Lung (tissue), 11 donors: ENCODE measurements at regions not wholly inside any gene's neighbourhood (a gene's known extent, or its start where the extent isn't known, plus 50 kb on each side); places are given as distances from the start of the nearest gene placed in this dataset.

Experiments
- ATAC-seq: fragments of 200-7000 bp; cut with Tn5 transposase; one replicate; pipeline ENCODE4 v1.9.1; 2020; ENCODE audit warnings: moderate number of reproducible peaks; ENCODE audit not compliant: insufficient read depth, low FRiP score
- DNase-seq, 3 donors: peaks; one replicate each; pipeline ENCODE4 v3.0.0-alpha.2; 2013 to 2017
- H3K27ac ChIP-seq, 2 donors: one replicate each; pipeline ENCODE4 v1.5.1; 2013; ENCODE audit warnings: mild to moderate bottlenecking in 2 of 2, moderate library complexity in 2 of 2, control low read depth in 1 of 2, inconsistent platforms in 1 of 2, low read depth in 1 of 2, low read length in 1 of 2
- H3K27me3 ChIP-seq, 3 donors: one replicate each; pipeline ENCODE4 v1.5.1; 2013; ENCODE audit warnings: low read length in 2 of 3; ENCODE audit not compliant: control insufficient read depth in 3 of 3, insufficient read depth in 3 of 3
- H3K36me3 ChIP-seq, 4 donors: one replicate each; pipeline ENCODE4 v1.5.1; 2013; ENCODE audit warnings: low read length in 4 of 4, mild to moderate bottlenecking in 1 of 4, moderate library complexity in 1 of 4; ENCODE audit not compliant: control insufficient read depth in 4 of 4, insufficient read depth in 4 of 4
- H3K4me1 ChIP-seq, 5 donors: one replicate each; pipeline ENCODE4 v1.5.1; 2013; ENCODE audit warnings: low read length in 5 of 5, mild to moderate bottlenecking in 2 of 5, moderate library complexity in 1 of 5; ENCODE audit not compliant: control insufficient read depth in 5 of 5, insufficient read depth in 5 of 5
- H3K4me3 ChIP-seq: one replicate; pipeline ENCODE4 v1.5.1; 2013; ENCODE audit warnings: mild to moderate bottlenecking, control low read depth, moderate library complexity
- H3K9ac ChIP-seq, 2 donors: one replicate each; pipeline ENCODE4 v1.5.1; 2013; ENCODE audit warnings: low read length in 2 of 2, control low read depth in 1 of 2; ENCODE audit not compliant: insufficient read depth in 1 of 2
- H3K9me3 ChIP-seq, 4 donors: one replicate each; pipeline ENCODE4 v1.5.1; 2013; ENCODE audit warnings: low read length in 3 of 4, mild to moderate bottlenecking in 1 of 4, moderate library complexity in 1 of 4; ENCODE audit not compliant: control insufficient read depth in 4 of 4, insufficient read depth in 3 of 4
- WGBS, 2 donors: extraction: QIAGEN DNeasy Blood & Tissue Kit; methylation state at CpG; one replicate each; pipeline ENCODE4 v1.1.7; 2013; 5-methylcytosine and 5-hydroxymethylcytosine counted together
- TF ChIP-seq, protein P1 (sequence below): IDR thresholded peaks from 2 replicates; pipeline ENCODE4 v1.5.1; 2012; ENCODE audit warnings: mild to moderate bottlenecking; ENCODE audit errors: control extremely low read depth, extremely low read depth
- donor health status: control.
- donor health status: control.
- donor health status: Bipolar disorder and iron deficiency.
- donor health status: healthy.
- donor health status: DM: yes; HTN: yes; CAD: no.

- H3K27me3 ChIP-seq: no peaks in the 10 kb centered on the region
- H3K4me1 ChIP-seq: peaks cover 0 to 66% (median 28%) of the 10 kb centered on the region in 5 donors
- no peak overlapping the region for H3K9ac ChIP-seq
- no peaks in the 10 kb centered on the region for H3K36me3 ChIP-seq
- H3K9me3 ChIP-seq: peaks cover 0 to 5% (median 3%) of the 10 kb centered on the region in 4 donors
- DNase-seq (peak; percentile 77 to 90 (median 77)), ATAC-seq (peak; percentile 62)
- H3K4me3 ChIP-seq: no peak overlapping the region
- 33 to 48% methylated on average over 15 of the region's 15 CpGs for WGBS, 2 donors
- TF ChIP-seq, protein P1, sequence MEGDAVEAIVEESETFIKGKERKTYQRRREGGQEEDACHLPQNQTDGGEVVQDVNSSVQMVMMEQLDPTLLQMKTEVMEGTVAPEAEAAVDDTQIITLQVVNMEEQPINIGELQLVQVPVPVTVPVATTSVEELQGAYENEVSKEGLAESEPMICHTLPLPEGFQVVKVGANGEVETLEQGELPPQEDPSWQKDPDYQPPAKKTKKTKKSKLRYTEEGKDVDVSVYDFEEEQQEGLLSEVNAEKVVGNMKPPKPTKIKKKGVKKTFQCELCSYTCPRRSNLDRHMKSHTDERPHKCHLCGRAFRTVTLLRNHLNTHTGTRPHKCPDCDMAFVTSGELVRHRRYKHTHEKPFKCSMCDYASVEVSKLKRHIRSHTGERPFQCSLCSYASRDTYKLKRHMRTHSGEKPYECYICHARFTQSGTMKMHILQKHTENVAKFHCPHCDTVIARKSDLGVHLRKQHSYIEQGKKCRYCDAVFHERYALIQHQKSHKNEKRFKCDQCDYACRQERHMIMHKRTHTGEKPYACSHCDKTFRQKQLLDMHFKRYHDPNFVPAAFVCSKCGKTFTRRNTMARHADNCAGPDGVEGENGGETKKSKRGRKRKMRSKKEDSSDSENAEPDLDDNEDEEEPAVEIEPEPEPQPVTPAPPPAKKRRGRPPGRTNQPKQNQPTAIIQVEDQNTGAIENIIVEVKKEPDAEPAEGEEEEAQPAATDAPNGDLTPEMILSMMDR: no peak
- H3K27ac ChIP-seq: peak overlapping the region in 1 of 2 donors; percentile 86
Measured at GRCh38 chr2:8534729-8535468, 147.0 kb upstream of the ID2 start.

DNA sequence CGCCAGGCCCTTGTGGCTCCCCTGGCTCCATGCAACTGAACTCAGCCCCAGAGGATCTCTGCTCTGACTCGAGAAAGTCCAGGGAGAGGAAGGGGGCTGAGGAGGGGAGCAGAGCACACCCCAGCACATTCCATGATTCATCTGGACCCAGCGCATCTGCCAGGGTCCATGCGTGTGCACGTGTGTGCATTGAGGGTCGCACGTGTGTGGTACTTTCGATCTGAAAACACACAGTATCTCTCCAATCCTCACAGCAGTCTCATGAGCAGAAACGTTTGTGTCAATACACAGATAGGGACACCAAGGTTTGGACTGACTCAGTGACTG lies 146.4 kb upstream of the ID2 start:
- Histone ChIP-seq H3K36me3 (no peaks in the 10 kb centered on the region), H3K9me3 (peaks cover 0 to 5% (median 3%) of the 10 kb centered on the region in 4 donors), H3K4me1 (peaks cover 0 to 71% (median 32%) of the 10 kb centered on the region in 5 donors), H3K4me3 (no peak overlapping the region), H3K27ac (peak overlapping the region in 1 of 2 donors; percentile 86), H3K27me3 (no peaks in the 10 kb centered on the region), H3K9ac (no peak overlapping the region)
- no peak for ATAC-seq
- TF ChIP-seq, protein P1: no peak
- DNase-seq: no peak
- 55 to 61% methylated on average over 9 of the region's 9 CpGs for WGBS, 2 donors

GRCh38 chr2:8535821-8536685 lies 145.8 kb upstream of the ID2 start:
- no peak overlapping the region for H3K4me3 ChIP-seq
- H3K27me3 ChIP-seq: no peaks in the 10 kb centered on the region
- peaks cover 0 to 5% (median 1%) of the 10 kb centered on the region in 4 donors for H3K9me3 ChIP-seq
- H3K9ac ChIP-seq: no peak overlapping the region
- no peaks in the 10 kb centered on the region for H3K36me3 ChIP-seq
- WGBS, 2 donors: 53 to 64% methylated on average over 19 of the region's 19 CpGs
- no peak for DNase-seq
- peak overlapping the region in 1 of 2 donors; percentile 86 for H3K27ac ChIP-seq
- no peak for ATAC-seq
- TF ChIP-seq, protein P1: no peak
- H3K4me1 ChIP-seq: peaks cover 0 to 72% (median 33%) of the 10 kb centered on the region in 5 donors
